Epithelial cell of proximal tubule (primary cell): ENCODE measurements at regions not wholly inside any gene's neighbourhood (a gene's known extent, or its start where the extent isn't known, plus 50 kb on each side); places are given as distances from the start of the nearest gene placed in this dataset.

Experiments used
- DNase-seq: peaks from one replicate; pipeline ENCODE4 v3.0.0-alpha.2; 2011; ENCODE audit warnings: low read depth
- H3K4me3 ChIP-seq: 2 replicates; pipeline ENCODE4 v1.5.1; 2011; ENCODE audit warnings: low read depth, mild to moderate bottlenecking, low read length
- CTCF ChIP-seq: conservative IDR thresholded peaks from 2 replicates; pipeline ENCODE4 v1.5.1; 2012; ENCODE audit warnings: low read depth, mild to moderate bottlenecking, low read length

- H3K4me3 ChIP-seq = peak overlapping the region; percentile 56
- DNase-seq = no peak
- no peak for TF ChIP-seq CTCF
These were observed 152.9 kb upstream of the GOLIM4 start for GRCh38 chr3:168248383-168249204.

GRCh38 chr3:168241156-168241555 is 145.4 kb upstream of the GOLIM4 start:
- DNase-seq = no peak

GRCh38 chr3:168239287-168239686 is 143.6 kb upstream of the GOLIM4 start:
- H3K4me3 ChIP-seq = no peak overlapping the region
- no peak for DNase-seq
- no peak for TF ChIP-seq CTCF

More at GRCh38 chr3:168241156-168241555, 145.4 kb upstream of the GOLIM4 start:
- H3K4me3 ChIP-seq = no peak overlapping the region
- no peak for TF ChIP-seq CTCF

- no peak for TF ChIP-seq CTCF
- no peak overlapping the region for H3K4me3 ChIP-seq
- no peak for DNase-seq
These were observed 137.3 kb upstream of the GOLIM4 start for GRCh38 chr3:168233001-168233400.

GRCh38 chr3:168223085-168223484 is 127.4 kb upstream of the GOLIM4 start:
- H3K4me3 ChIP-seq = no peak overlapping the region
- no peak for DNase-seq
- TF ChIP-seq CTCF = no peak

- DNase-seq = no peak
- TF ChIP-seq CTCF = no peak
- H3K4me3 ChIP-seq = no peak overlapping the region
These were observed 124.8 kb upstream of the GOLIM4 start for GRCh38 chr3:168220556-168220955.

GRCh38 chr3:168219530-168219929 is 123.8 kb upstream of the GOLIM4 start:
- H3K4me3 ChIP-seq = no peak overlapping the region
- no peak for TF ChIP-seq CTCF
- no peak for DNase-seq
